DND-41 (cell line): ENCODE measurements at regions not wholly inside any gene's neighbourhood (a gene's known extent, or its start where the extent isn't known, plus 50 kb on each side); places are given as distances from the start of the nearest gene placed in this dataset.

Experiments used
- EZH2 ChIP-seq: IDR thresholded peaks from 3 replicates; pipeline ENCODE4 v1.6.1; 2012; ENCODE audit warnings: borderline replicate concordance, low read depth, mild to moderate bottlenecking, moderate library complexity, low read length, inconsistent platforms; ENCODE audit not compliant: severe bottlenecking
- TF ChIP-seq, protein P1 (sequence below): IDR thresholded peaks from 2 replicates; pipeline ENCODE4 v1.5.1; 2012; ENCODE audit warnings: borderline replicate concordance, low read length, moderate library complexity, mild to moderate bottlenecking; ENCODE audit not compliant: poor library complexity, severe bottlenecking; ENCODE audit errors: extremely low read depth

DNA sequence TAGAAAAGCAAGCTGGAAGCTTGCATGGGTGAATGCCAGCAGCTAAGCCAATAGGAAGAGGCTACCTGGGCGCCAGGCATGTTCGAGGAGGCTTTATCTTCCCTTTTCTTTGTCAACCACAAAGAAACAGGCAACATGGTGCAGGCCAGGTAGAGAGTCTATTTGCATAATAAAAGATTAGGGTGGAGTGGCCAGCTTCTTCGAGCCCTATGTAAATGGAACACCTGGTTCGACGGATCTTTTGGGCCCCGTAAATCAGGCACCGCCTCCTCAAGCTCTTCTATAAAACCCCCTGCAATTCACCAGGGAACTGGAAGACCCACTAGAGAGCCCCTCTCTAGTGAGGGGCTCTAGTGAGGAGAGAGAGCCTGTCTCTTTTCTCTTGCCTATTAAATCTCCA, 1106.2 kb upstream of the CELF2 start:
- TF ChIP-seq, protein P1, sequence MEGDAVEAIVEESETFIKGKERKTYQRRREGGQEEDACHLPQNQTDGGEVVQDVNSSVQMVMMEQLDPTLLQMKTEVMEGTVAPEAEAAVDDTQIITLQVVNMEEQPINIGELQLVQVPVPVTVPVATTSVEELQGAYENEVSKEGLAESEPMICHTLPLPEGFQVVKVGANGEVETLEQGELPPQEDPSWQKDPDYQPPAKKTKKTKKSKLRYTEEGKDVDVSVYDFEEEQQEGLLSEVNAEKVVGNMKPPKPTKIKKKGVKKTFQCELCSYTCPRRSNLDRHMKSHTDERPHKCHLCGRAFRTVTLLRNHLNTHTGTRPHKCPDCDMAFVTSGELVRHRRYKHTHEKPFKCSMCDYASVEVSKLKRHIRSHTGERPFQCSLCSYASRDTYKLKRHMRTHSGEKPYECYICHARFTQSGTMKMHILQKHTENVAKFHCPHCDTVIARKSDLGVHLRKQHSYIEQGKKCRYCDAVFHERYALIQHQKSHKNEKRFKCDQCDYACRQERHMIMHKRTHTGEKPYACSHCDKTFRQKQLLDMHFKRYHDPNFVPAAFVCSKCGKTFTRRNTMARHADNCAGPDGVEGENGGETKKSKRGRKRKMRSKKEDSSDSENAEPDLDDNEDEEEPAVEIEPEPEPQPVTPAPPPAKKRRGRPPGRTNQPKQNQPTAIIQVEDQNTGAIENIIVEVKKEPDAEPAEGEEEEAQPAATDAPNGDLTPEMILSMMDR = no peak
- no peak for TF ChIP-seq EZH2
